ENCODE measurements at regions not wholly inside any gene's neighbourhood (a gene's known extent, or its start where the extent isn't known, plus 50 kb on each side); places are given as distances from the start of the nearest gene placed in this dataset.

- 59% methylated on average over 10 of the region's 10 CpGs for WGBS
- intact Hi-C loops (cut with DNase I), result no loop called here
- ATAC-seq, result peak; percentile 12 to 18
- peak in 1 of 3 donors; percentile 55 for DNase-seq
- H3K4me1 ChIP-seq (ENCODE audit: control insufficient read depth, insufficient read depth, low read length), result peaks cover 6% of the 10 kb centered on the region
- no peaks in the 10 kb centered on the region for H3K9me3 ChIP-seq (ENCODE audit: control insufficient read depth, low read length)
- no peaks in the 10 kb centered on the region for H3K27me3 ChIP-seq (ENCODE audit: control insufficient read depth, insufficient read depth)
- H3K4me3 ChIP-seq (ENCODE audit: low read length), result no peak overlapping the region
- peak overlapping the region; percentile 48 for H3K27ac ChIP-seq (ENCODE audit: low read length)
Observed at GRCh38 chr3:193897731-193898180, 238.2 kb upstream of the HES1 start.

GRCh38 chr3:193899001-193899400 lies 236.9 kb upstream of the HES1 start:
- H3K4me3 ChIP-seq (ENCODE audit: low read length), result no peak overlapping the region
- no peaks in the 10 kb centered on the region for H3K27me3 ChIP-seq (ENCODE audit: control insufficient read depth, insufficient read depth)
- no peaks in the 10 kb centered on the region for H3K9me3 ChIP-seq (ENCODE audit: control insufficient read depth, low read length)
- H3K4me1 ChIP-seq (ENCODE audit: control insufficient read depth, insufficient read depth, low read length), result peaks cover 5% of the 10 kb centered on the region
- no peak overlapping the region for H3K27ac ChIP-seq (ENCODE audit: low read length)
- DNase-seq (no peak), ATAC-seq (no peak)
- intact Hi-C loops (cut with DNase I), result no loop called here
- WGBS, result 85% methylated on average over 1 of the region's 1 CpG

GRCh38 chr3:193901007-193901406 lies 234.9 kb upstream of the HES1 start:
- no peaks in the 10 kb centered on the region for H3K9me3 ChIP-seq (ENCODE audit: control insufficient read depth, low read length)
- H3K27me3 ChIP-seq (ENCODE audit: control insufficient read depth, insufficient read depth), result no peaks in the 10 kb centered on the region
- intact Hi-C loops (cut with DNase I), result no loop called here
- ATAC-seq (no peak), DNase-seq (no peak)
- no peak overlapping the region for H3K27ac ChIP-seq (ENCODE audit: low read length)
- 93% methylated on average over 1 of the region's 1 CpG for WGBS
- H3K4me3 ChIP-seq (ENCODE audit: low read length), result no peak overlapping the region
- H3K4me1 ChIP-seq (ENCODE audit: control insufficient read depth, insufficient read depth, low read length), result no peaks in the 10 kb centered on the region

GRCh38 chr3:193902607-193903511 lies 233.1 kb upstream of the HES1 start:
- 84% methylated on average over 14 of the region's 14 CpGs for WGBS
- H3K4me1 ChIP-seq (ENCODE audit: control insufficient read depth, insufficient read depth, low read length), result no peaks in the 10 kb centered on the region
- ATAC-seq (no peak), DNase-seq (no peak)
- H3K27me3 ChIP-seq (ENCODE audit: control insufficient read depth, insufficient read depth), result no peaks in the 10 kb centered on the region
- intact Hi-C loops (cut with DNase I), result no loop called here
- no peaks in the 10 kb centered on the region for H3K9me3 ChIP-seq (ENCODE audit: control insufficient read depth, low read length)
- no peak overlapping the region for H3K27ac ChIP-seq (ENCODE audit: low read length)
- H3K4me3 ChIP-seq (ENCODE audit: low read length), result no peak overlapping the region

GRCh38 chr3:193903512-193903817 lies 232.5 kb upstream of the HES1 start:
- H3K27ac ChIP-seq (ENCODE audit: low read length), result no peak overlapping the region
- WGBS, result 93% methylated on average over 8 of the region's 8 CpGs
- no peaks in the 10 kb centered on the region for H3K27me3 ChIP-seq (ENCODE audit: control insufficient read depth, insufficient read depth)
- DNase-seq (no peak), ATAC-seq (no peak)
- H3K4me1 ChIP-seq (ENCODE audit: control insufficient read depth, insufficient read depth, low read length), result no peaks in the 10 kb centered on the region
- no peak overlapping the region for H3K4me3 ChIP-seq (ENCODE audit: low read length)
- H3K9me3 ChIP-seq (ENCODE audit: control insufficient read depth, low read length), result no peaks in the 10 kb centered on the region
- intact Hi-C loops (cut with DNase I), result no loop called here

GRCh38 chr3:193903966-193904365 lies 232.0 kb upstream of the HES1 start:
- Histone ChIP-seq H3K27ac (ENCODE audit: low read length) (no peak overlapping the region), H3K4me1 (ENCODE audit: control insufficient read depth, insufficient read depth, low read length) (no peaks in the 10 kb centered on the region), H3K9me3 (ENCODE audit: control insufficient read depth, low read length) (no peaks in the 10 kb centered on the region), H3K4me3 (ENCODE audit: low read length) (no peak overlapping the region), H3K27me3 (ENCODE audit: control insufficient read depth, insufficient read depth) (no peaks in the 10 kb centered on the region)
- intact Hi-C loops (cut with DNase I), result no loop called here
- 81% methylated on average over 4 of the region's 4 CpGs for WGBS
- ATAC-seq, result no peak
- DNase-seq, result no peak

GRCh38 chr3:193905541-193906396 lies 230.2 kb upstream of the HES1 start:
- Histone ChIP-seq H3K27me3 (ENCODE audit: control insufficient read depth, insufficient read depth) (no peaks in the 10 kb centered on the region), H3K4me1 (ENCODE audit: control insufficient read depth, insufficient read depth, low read length) (peaks cover under 1% of the 10 kb centered on the region), H3K27ac (ENCODE audit: low read length) (no peak overlapping the region), H3K9me3 (ENCODE audit: control insufficient read depth, low read length) (no peaks in the 10 kb centered on the region), H3K4me3 (ENCODE audit: low read length) (no peak overlapping the region)
- DNase-seq, result peak; percentile 36 to 73 (median 69)
- intact Hi-C loops (cut with DNase I), result no loop called here
- 66% methylated on average over 14 of the region's 14 CpGs for WGBS
- peak; percentile 54 to 71 for ATAC-seq

GRCh38 chr3:193906849-193907410 lies 229.0 kb upstream of the HES1 start:
- intact Hi-C loops (cut with DNase I), result no loop called here
- Histone ChIP-seq H3K27me3 (ENCODE audit: control insufficient read depth, insufficient read depth) (no peaks in the 10 kb centered on the region), H3K27ac (ENCODE audit: low read length) (no peak overlapping the region), H3K4me1 (ENCODE audit: control insufficient read depth, insufficient read depth, low read length) (peaks cover 2% of the 10 kb centered on the region), H3K4me3 (ENCODE audit: low read length) (no peak overlapping the region), H3K9me3 (ENCODE audit: control insufficient read depth, low read length) (no peaks in the 10 kb centered on the region)
- DNase-seq, result no peak
- no peak for ATAC-seq
- 95% methylated on average over 2 of the region's 2 CpGs for WGBS

- Histone ChIP-seq H3K27ac (ENCODE audit: low read length) (no peak overlapping the region), H3K4me3 (ENCODE audit: low read length) (no peak overlapping the region), H3K4me1 (ENCODE audit: control insufficient read depth, insufficient read depth, low read length) (peaks cover 2% of the 10 kb centered on the region), H3K27me3 (ENCODE audit: control insufficient read depth, insufficient read depth) (no peaks in the 10 kb centered on the region), H3K9me3 (ENCODE audit: control insufficient read depth, low read length) (no peaks in the 10 kb centered on the region)
- ATAC-seq (no peak), DNase-seq (no peak)
- WGBS, result 98% methylated on average over 1 of the region's 1 CpG
- intact Hi-C loops (cut with DNase I), result no loop called here
Observed at GRCh38 chr3:193908181-193908744, 227.7 kb upstream of the HES1 start.

GRCh38 chr3:193909387-193909786 lies 226.6 kb upstream of the HES1 start:
- no peaks in the 10 kb centered on the region for H3K27me3 ChIP-seq (ENCODE audit: control insufficient read depth, insufficient read depth)
- 94% methylated on average over 2 of the region's 2 CpGs for WGBS
- no peak overlapping the region for H3K4me3 ChIP-seq (ENCODE audit: low read length)
- DNase-seq (no peak), ATAC-seq (no peak)
- no peaks in the 10 kb centered on the region for H3K9me3 ChIP-seq (ENCODE audit: control insufficient read depth, low read length)
- intact Hi-C loops (cut with DNase I), result no loop called here
- H3K4me1 ChIP-seq (ENCODE audit: control insufficient read depth, insufficient read depth, low read length), result peaks cover 2% of the 10 kb centered on the region
- no peak overlapping the region for H3K27ac ChIP-seq (ENCODE audit: low read length)

GRCh38 chr3:193910310-193910709 lies 225.6 kb upstream of the HES1 start:
- DNase-seq, result no peak
- Histone ChIP-seq H3K9me3 (ENCODE audit: control insufficient read depth, low read length) (no peaks in the 10 kb centered on the region), H3K27me3 (ENCODE audit: control insufficient read depth, insufficient read depth) (no peaks in the 10 kb centered on the region), H3K4me3 (ENCODE audit: low read length) (no peak overlapping the region), H3K27ac (ENCODE audit: low read length) (no peak overlapping the region), H3K4me1 (ENCODE audit: control insufficient read depth, insufficient read depth, low read length) (peaks cover 2% of the 10 kb centered on the region)
- 100% methylated on average over 1 of the region's 1 CpG for WGBS
- intact Hi-C loops (cut with DNase I), result no loop called here
- ATAC-seq, result no peak
